HCT116 (cell line): ENCODE measurements at regions not wholly inside any gene's neighbourhood (a gene's known extent, or its start where the extent isn't known, plus 50 kb on each side); places are given as distances from the start of the nearest gene placed in this dataset.

Source experiments
- ELF1 ChIP-seq: IDR thresholded peaks from 2 replicates; pipeline ENCODE4 v1.6.1; 2012; ENCODE audit warnings: low read depth, borderline replicate concordance
- EZH2phosphoT487 ChIP-seq: fragments of 200-600 bp; IDR thresholded peaks from 2 replicates; pipeline ENCODE4 v1.6.1; 2018; ENCODE audit warnings: antibody characterized with exemption, borderline replicate concordance
- JUND ChIP-seq: IDR thresholded peaks from 2 replicates; pipeline ENCODE4 v1.6.1; 2012
- POLR2A ChIP-seq: IDR thresholded peaks from 2 replicates; pipeline ENCODE4 v1.7.0; 2011; ENCODE audit warnings: borderline replicate concordance; ENCODE audit not compliant: insufficient read depth, insufficient read length; ENCODE audit errors: extremely low read depth
- TF ChIP-seq, protein P1 (sequence below), 3 experiments: fragments of 200-600 bp in 1 of 3; sonication (generic) in 1 of 3; IDR thresholded peaks in 2 of 3; conservative IDR thresholded peaks in 1 of 3; 2 replicates each; pipeline ENCODE4 v1.5.1; 2012 to 2017; ENCODE audit warnings: low read depth in 2 of 3, low read length in 2 of 3, antibody characterized with exemption in 1 of 3, borderline replicate concordance in 1 of 3, control low read depth in 1 of 3, mild to moderate bottlenecking in 1 of 3, mixed read lengths in 1 of 3, mixed run types in 1 of 3, moderate library complexity in 1 of 3; ENCODE audit not compliant: insufficient read depth in 1 of 3
- TF ChIP-seq, protein P2 (sequence below): IDR thresholded peaks from 2 replicates; pipeline ENCODE4 v1.6.1; 2012
- TF ChIP-seq, protein P3 (sequence below): IDR thresholded peaks from 2 replicates; pipeline ENCODE4 v1.6.1; 2012
- TF ChIP-seq, protein P4 (sequence below): IDR thresholded peaks from 2 replicates; pipeline ENCODE4 v1.6.1; 2012; ENCODE audit warnings: low read depth

DNA sequence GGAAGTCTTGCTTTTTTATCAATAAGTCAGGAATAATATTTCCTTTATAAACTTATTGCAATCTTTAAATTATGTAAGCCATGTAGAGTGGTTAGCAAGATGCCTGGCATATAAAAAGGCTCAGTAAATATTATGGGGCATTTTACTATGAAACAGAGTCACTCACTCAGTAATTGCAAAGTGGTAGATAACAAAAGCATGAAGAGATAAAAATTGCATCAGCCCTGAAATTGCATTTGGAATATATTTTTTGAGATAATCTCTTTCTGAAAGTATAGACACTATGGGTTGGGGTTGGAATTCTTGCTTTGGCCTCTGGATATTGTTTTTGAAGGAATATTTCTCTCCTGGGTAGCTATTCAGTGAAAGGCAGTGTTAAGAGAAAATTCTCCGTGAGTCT lies 188.6 kb downstream of the JRKL start:
- TF ChIP-seq, protein P1, sequence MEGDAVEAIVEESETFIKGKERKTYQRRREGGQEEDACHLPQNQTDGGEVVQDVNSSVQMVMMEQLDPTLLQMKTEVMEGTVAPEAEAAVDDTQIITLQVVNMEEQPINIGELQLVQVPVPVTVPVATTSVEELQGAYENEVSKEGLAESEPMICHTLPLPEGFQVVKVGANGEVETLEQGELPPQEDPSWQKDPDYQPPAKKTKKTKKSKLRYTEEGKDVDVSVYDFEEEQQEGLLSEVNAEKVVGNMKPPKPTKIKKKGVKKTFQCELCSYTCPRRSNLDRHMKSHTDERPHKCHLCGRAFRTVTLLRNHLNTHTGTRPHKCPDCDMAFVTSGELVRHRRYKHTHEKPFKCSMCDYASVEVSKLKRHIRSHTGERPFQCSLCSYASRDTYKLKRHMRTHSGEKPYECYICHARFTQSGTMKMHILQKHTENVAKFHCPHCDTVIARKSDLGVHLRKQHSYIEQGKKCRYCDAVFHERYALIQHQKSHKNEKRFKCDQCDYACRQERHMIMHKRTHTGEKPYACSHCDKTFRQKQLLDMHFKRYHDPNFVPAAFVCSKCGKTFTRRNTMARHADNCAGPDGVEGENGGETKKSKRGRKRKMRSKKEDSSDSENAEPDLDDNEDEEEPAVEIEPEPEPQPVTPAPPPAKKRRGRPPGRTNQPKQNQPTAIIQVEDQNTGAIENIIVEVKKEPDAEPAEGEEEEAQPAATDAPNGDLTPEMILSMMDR (IDR thresholded peaks at IDR 0.05 in 2 of 3, conservative IDR thresholded peaks at IDR 0.05 in 1 of 3; ENCODE audit: borderline replicate concordance in 1 of 3, insufficient read depth in 1 of 3, low read depth in 2 of 3, low read length in 2 of 3), result no peak
- TF ChIP-seq EZH2phosphoT487 (no peak), ELF1 (no peak), POLR2A (no peak), JUND (no peak)
- TF ChIP-seq, protein P2, sequence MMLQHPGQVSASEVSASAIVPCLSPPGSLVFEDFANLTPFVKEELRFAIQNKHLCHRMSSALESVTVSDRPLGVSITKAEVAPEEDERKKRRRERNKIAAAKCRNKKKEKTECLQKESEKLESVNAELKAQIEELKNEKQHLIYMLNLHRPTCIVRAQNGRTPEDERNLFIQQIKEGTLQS, result no peak
- TF ChIP-seq, protein P3, sequence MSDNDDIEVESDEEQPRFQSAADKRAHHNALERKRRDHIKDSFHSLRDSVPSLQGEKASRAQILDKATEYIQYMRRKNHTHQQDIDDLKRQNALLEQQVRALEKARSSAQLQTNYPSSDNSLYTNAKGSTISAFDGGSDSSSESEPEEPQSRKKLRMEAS, result no peak
- TF ChIP-seq, protein P4, sequence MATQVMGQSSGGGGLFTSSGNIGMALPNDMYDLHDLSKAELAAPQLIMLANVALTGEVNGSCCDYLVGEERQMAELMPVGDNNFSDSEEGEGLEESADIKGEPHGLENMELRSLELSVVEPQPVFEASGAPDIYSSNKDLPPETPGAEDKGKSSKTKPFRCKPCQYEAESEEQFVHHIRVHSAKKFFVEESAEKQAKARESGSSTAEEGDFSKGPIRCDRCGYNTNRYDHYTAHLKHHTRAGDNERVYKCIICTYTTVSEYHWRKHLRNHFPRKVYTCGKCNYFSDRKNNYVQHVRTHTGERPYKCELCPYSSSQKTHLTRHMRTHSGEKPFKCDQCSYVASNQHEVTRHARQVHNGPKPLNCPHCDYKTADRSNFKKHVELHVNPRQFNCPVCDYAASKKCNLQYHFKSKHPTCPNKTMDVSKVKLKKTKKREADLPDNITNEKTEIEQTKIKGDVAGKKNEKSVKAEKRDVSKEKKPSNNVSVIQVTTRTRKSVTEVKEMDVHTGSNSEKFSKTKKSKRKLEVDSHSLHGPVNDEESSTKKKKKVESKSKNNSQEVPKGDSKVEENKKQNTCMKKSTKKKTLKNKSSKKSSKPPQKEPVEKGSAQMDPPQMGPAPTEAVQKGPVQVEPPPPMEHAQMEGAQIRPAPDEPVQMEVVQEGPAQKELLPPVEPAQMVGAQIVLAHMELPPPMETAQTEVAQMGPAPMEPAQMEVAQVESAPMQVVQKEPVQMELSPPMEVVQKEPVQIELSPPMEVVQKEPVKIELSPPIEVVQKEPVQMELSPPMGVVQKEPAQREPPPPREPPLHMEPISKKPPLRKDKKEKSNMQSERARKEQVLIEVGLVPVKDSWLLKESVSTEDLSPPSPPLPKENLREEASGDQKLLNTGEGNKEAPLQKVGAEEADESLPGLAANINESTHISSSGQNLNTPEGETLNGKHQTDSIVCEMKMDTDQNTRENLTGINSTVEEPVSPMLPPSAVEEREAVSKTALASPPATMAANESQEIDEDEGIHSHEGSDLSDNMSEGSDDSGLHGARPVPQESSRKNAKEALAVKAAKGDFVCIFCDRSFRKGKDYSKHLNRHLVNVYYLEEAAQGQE, result no peak
